Caco-2 (cell line): ENCODE measurements at regions not wholly inside any gene's neighbourhood (a gene's known extent, or its start where the extent isn't known, plus 50 kb on each side); places are given as distances from the start of the nearest gene placed in this dataset.

ENCODE experiments used
- BruUV-seq: library from RNA; stranded (reverse); fragments of 400-500 nt; replicated peaks from 2 replicates; lab custom pipeline; 2021; lab: Mats Ljungman, UMichigan
- CTCF ChIA-PET: fragments of 300-600 bp; sonication (Branson Sonifier 250); formaldehyde crosslinking; loops from one replicate; lab custom pipeline; 2022; ENCODE audit warnings: antibody characterized with exemption; lab: Charles Lee
- POLR2A ChIA-PET: fragments of 300-600 bp; sonication (Branson Sonifier 250); formaldehyde crosslinking; loops from one replicate; lab custom pipeline; 2022; ENCODE audit warnings: antibody characterized with exemption; lab: Charles Lee
- DNase-seq, 2 experiments: peaks; one replicate each; pipeline versions ENCODE4 v3.0.0 to v3.0.0-alpha.2; 2020 to 2022
- H3K27me3 ChIP-seq: replicated peaks from 2 replicates; pipeline ENCODE4 v1.6.0; 2011; ENCODE audit warnings: low read length; ENCODE audit not compliant: control insufficient read depth, insufficient read depth
- H3K36me3 ChIP-seq: 2 replicates; pipeline ENCODE4 v1.5.1; 2011; ENCODE audit warnings: low read length; ENCODE audit not compliant: control insufficient read depth, insufficient read depth
- H3K4me1 ChIP-seq: fragments of 250-450 bp; sonication (Bioruptor Pico); 2 replicates; pipeline ENCODE4 v1.5.1; 2020; ENCODE audit warnings: mild to moderate bottlenecking
- H3K4me3 ChIP-seq: 2 replicates; pipeline ENCODE4 v1.5.1; 2011; ENCODE audit warnings: low read depth, mild to moderate bottlenecking, control low read depth, low read length
- H3K9me3 ChIP-seq: fragments of 250-450 bp; sonication (Bioruptor Pico); 2 replicates; pipeline ENCODE4 v1.5.1; 2020; ENCODE audit warnings: mild to moderate bottlenecking, moderate library complexity
- H3K27ac Mint-ChIP-seq: one replicate; pipeline ENCODE4 v1.8.0; 2022; ENCODE audit warnings: mixed read lengths; ENCODE audit not compliant: unreplicated experiment
- H3K27me3 Mint-ChIP-seq: one replicate; pipeline ENCODE4 v1.8.0; 2022; ENCODE audit warnings: mixed read lengths; ENCODE audit not compliant: insufficient read depth, unreplicated experiment
- H3K36me3 Mint-ChIP-seq: one replicate; pipeline ENCODE4 v1.8.0; 2022; ENCODE audit warnings: mild to moderate bottlenecking, mixed read lengths; ENCODE audit not compliant: insufficient read depth, unreplicated experiment
- H3K4me1 Mint-ChIP-seq: one replicate; pipeline ENCODE4 v1.8.0; 2022; ENCODE audit warnings: low read depth, mixed read lengths; ENCODE audit not compliant: unreplicated experiment
- H3K4me3 Mint-ChIP-seq: one replicate; pipeline ENCODE4 v1.8.0; 2022; ENCODE audit warnings: mild to moderate bottlenecking, moderate library complexity, mixed read lengths; ENCODE audit not compliant: unreplicated experiment
- H3K9me3 Mint-ChIP-seq: one replicate; pipeline ENCODE4 v1.8.0; 2022; ENCODE audit warnings: mixed read lengths; ENCODE audit not compliant: unreplicated experiment
- CTCF ChIP-seq, 2 experiments: fragments of 200-600 bp in 1 of 2; IDR thresholded peaks; 1 replicate in 1 of 2; 2 replicates in 1 of 2; pipeline versions ENCODE4 v1.5.1 to v1.8.0; 2011 to 2022; ENCODE audit warnings: antibody characterized with exemption in 1 of 2, control low read depth in 1 of 2, inconsistent platforms in 1 of 2, low read depth in 1 of 2, low read length in 1 of 2, mild to moderate bottlenecking in 1 of 2, moderate library complexity in 1 of 2; ENCODE audit not compliant: insufficient read depth in 1 of 2, severe bottlenecking in 1 of 2, unreplicated experiment in 1 of 2
- intact Hi-C: fragments of 100-400 bp; cut with micrococcal nuclease; formaldehyde crosslinking; loops from one replicate; pipeline ENCODE4 v1.10.0; 2022; ENCODE audit not compliant: unreplicated experiment

DNA sequence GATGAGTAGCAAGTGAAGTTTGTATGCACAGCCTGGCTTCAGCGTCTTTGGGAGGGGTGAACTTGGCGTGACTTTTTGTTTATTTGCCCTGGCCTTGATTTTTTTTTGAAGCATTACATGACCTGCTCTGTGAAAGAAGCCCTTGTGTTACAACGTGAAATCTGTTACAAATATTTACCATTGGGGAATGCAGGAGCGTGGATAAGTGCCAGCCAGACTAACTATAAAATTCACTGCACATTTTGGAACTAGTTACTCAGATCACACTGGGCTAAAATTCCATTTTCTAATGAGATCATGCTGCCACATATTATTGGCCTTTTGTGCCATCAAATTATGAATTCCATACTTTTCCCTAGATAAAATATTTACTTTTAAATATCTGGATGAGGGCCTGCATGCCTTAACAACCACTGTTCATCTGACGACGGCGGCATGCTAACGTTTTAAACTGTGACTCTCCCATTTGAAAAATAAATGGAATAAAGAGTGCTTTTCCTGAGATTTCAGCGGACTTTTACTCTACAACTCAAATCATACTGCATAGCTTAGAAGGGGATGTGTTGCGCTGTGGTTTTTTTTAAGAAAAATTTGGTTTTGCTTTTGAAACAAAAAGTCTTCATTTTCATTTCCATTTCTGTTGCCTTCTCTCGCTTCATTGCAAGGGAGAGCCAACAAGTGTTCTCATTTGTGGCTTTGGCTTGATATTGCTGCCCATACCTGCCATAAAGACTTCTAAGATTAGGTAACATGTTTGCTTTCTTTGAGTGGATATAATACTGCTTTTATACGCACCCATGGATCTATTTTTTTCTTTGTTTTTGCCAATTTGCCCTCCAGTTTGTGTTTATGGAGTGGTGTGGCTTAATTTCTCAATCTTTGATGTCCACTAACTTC lies 352.2 kb downstream of the TFEC start:
- no peaks in the 10 kb centered on the region for H3K9me3 ChIP-seq
- H3K4me3 Mint-ChIP-seq = no peak overlapping the region
- no peaks in the 10 kb centered on the region; the same call in 1 of the 2 replicates for H3K27me3 ChIP-seq
- H3K4me1 Mint-ChIP-seq = peaks cover 7% of the 10 kb centered on the region
- no peaks in the 10 kb centered on the region for H3K9me3 Mint-ChIP-seq
- ChIA-PET POLR2A (no interaction called here), CTCF (interaction anchor here (2.1 kb wide), 1 partner anchor 173 kb away, joined by 10 read pairs; no protein-coding TSS in a partner anchor)
- no peak overlapping the region for H3K4me3 ChIP-seq
- TF ChIP-seq CTCF (IDR thresholded peaks at IDR 0.05; ENCODE audit: insufficient read depth in 1 of 2, low read depth in 1 of 2, low read length in 1 of 2, severe bottlenecking in 1 of 2, unreplicated experiment in 1 of 2) = no peak
- no peaks in the 10 kb centered on the region for H3K36me3 Mint-ChIP-seq
- no peak for DNase-seq
- H3K4me1 ChIP-seq = no peaks in the 10 kb centered on the region
- H3K27me3 Mint-ChIP-seq = no peaks in the 10 kb centered on the region
- H3K36me3 ChIP-seq = no peaks in the 10 kb centered on the region
- intact Hi-C loops = loop anchor here (5.0 kb wide), 1 partner anchor 811 kb away; no protein-coding TSS in a partner anchor
- no TSS peak for BruUV-seq
- H3K27ac Mint-ChIP-seq = no peak overlapping the region

GRCh38 chr7:115676707-115677106 lies 353.9 kb downstream of the TFEC start:
- Histone ChIP-seq H3K9me3 (no peaks in the 10 kb centered on the region), H3K36me3 (no peaks in the 10 kb centered on the region), H3K4me1 (peaks cover 6% of the 10 kb centered on the region; the same call in 1 of the 2 replicates), H3K4me3 (no peak overlapping the region), H3K27me3 (no peaks in the 10 kb centered on the region; the same call in 1 of the 2 replicates)
- BruUV-seq = no TSS peak
- H3K27me3 Mint-ChIP-seq = no peaks in the 10 kb centered on the region
- intact Hi-C loops = loop anchor here (1.0 to 5.0 kb wide), 3 partner anchors 165 to 809 kb away; no protein-coding TSS in a partner anchor
- CTCF ChIA-PET = interaction anchor here (0.8 kb wide), 1 partner anchor 164 kb away, joined by 3 read pairs; no protein-coding TSS in a partner anchor
- H3K36me3 Mint-ChIP-seq = no peaks in the 10 kb centered on the region
- no peaks in the 10 kb centered on the region for H3K9me3 Mint-ChIP-seq
- TF ChIP-seq CTCF (IDR thresholded peaks at IDR 0.05; ENCODE audit: insufficient read depth in 1 of 2, low read depth in 1 of 2, low read length in 1 of 2, severe bottlenecking in 1 of 2, unreplicated experiment in 1 of 2) = no peak
- POLR2A ChIA-PET = no interaction called here
- H3K27ac Mint-ChIP-seq = no peak overlapping the region
- peaks cover 7% of the 10 kb centered on the region for H3K4me1 Mint-ChIP-seq
- no peak overlapping the region for H3K4me3 Mint-ChIP-seq
- no peak for DNase-seq

GRCh38 chr7:115676080-115676479 lies 354.5 kb downstream of the TFEC start:
- Mint-ChIP-seq H3K36me3 (no peaks in the 10 kb centered on the region), H3K27me3 (no peaks in the 10 kb centered on the region)
- DNase-seq = peak; percentile 54 to 63

More at GRCh38 chr7:115676080-115676479, 354.5 kb downstream of the TFEC start:
- Mint-ChIP-seq H3K9me3 (no peaks in the 10 kb centered on the region), H3K27ac (no peak overlapping the region), H3K4me1 (peaks cover 7% of the 10 kb centered on the region), H3K4me3 (peak overlapping the region; percentile 12)
- no TSS peak for BruUV-seq
- Histone ChIP-seq H3K36me3 (no peaks in the 10 kb centered on the region), H3K27me3 (no peaks in the 10 kb centered on the region; the same call in 1 of the 2 replicates), H3K9me3 (no peaks in the 10 kb centered on the region), H3K4me1 (peaks cover 12% of the 10 kb centered on the region; the same call in 1 of the 2 replicates), H3K4me3 (no peak overlapping the region)
- CTCF ChIA-PET = interaction anchor here (0.8 kb wide), 1 partner anchor 163 kb away, joined by 3 read pairs; no protein-coding TSS in a partner anchor
- intact Hi-C loops = loop anchor here (1.0 to 5.0 kb wide), 3 partner anchors 165 to 809 kb away; no protein-coding TSS in a partner anchor
- TF ChIP-seq CTCF (IDR thresholded peaks at IDR 0.05; ENCODE audit: insufficient read depth in 1 of 2, low read depth in 1 of 2, low read length in 1 of 2, severe bottlenecking in 1 of 2, unreplicated experiment in 1 of 2) = peak; percentile 48 to 58
- POLR2A ChIA-PET = no interaction called here
